ENCODE measurements at regions not wholly inside any gene's neighbourhood (a gene's known extent, or its start where the extent isn't known, plus 50 kb on each side); places are given as distances from the start of the nearest gene placed in this dataset.
"Not testable (repeated sequence)": the region's sequence is repeated elsewhere in the genome, so short reads cannot be mapped to it uniquely, and the experiment has no call there.

- no peak for DNase-seq
These were observed 145.8 kb downstream of the BARX1 start for GRCh38 chr9:93809204-93809940.

DNA sequence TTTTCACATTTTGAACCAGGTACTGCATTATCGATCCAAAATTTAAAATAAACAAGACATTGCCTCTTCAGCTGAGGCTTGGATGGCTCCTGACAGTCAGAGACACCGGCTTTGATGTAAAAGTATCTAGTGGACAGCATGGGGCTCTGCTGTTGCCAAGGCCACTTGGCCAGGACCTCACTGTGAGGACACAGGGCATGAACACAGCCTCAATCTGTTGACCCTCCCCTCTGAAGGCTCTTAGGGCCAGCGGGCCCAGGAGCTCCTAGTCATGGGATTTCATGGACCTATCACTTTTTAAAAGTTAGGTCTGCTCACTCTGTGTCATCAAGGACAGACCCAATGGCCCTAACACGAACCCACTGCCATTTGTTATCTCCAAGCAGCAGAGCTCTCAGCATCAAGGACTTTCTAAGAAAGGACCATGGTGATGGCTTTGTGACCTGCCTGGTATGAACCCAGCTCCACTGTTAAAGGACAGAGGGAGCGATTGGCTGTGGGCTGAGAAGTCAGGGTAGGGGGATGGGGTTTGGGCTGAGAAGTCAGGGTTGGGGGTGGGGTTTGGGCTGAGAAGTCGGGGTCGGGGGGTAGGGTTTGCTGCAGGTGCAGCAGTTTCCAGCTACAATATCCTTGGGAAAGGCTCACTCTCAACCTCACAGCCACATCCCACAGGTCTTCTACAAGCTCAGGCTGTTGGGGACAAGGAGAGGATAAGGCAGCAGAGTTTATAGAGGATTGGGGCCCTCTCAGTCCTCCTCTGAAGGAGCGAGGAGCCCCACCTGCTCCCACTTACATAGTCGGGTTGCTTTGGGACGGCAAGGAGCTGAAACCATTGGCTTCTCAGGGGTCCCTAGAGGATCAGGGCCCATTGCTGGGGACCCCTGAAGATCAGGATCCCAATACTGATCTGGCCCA is 146.8 kb downstream of the BARX1 start:
- DNase-seq: no peak

DNA sequence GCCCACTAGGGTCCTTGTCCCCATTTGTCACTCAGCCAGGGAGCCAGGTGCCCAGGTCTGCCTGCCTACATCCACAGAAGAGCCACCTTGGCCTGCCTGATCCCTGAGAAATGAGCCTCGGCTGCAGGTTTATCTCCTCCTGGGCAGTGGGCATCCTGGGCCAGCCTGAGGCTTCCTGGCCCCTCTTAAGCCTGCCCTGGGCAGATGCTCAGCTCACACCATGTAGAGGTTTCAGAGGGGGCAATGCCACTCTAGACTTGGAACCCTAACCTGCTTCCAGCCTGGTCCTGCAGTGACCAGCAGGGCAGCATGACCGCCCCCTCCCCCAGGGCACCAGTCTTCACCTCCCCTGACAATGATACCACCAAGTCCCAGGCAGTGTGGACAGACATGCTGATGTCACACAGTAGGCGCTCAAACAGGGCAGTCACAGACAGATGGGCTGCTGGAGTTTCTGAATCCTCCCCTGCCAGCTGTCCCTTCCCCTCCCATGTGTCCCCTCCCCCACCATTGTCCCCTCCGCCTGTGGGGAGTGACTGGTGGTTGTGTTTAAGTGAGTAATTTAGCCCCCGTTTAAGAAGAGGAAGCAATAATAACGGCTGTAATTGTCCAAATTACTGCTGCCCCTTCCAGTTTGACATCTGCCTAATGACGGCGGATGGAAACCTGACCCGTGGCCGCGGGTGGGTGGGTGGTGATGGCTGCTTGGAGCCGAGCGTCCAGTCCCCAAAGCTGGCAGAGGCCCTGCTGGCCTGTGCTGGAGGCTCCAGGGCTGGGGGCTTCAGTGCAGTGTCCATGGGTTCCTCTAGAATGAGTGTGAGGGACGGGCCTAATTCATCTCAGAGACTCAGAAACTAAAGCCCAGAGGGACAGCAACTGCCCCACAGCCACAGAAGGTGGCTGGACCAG is 147.7 kb downstream of the BARX1 start:
- DNase-seq: no peak

GRCh38 chr9:93801581-93802284 is 153.4 kb downstream of the BARX1 start:
- no peak for DNase-seq

DNA sequence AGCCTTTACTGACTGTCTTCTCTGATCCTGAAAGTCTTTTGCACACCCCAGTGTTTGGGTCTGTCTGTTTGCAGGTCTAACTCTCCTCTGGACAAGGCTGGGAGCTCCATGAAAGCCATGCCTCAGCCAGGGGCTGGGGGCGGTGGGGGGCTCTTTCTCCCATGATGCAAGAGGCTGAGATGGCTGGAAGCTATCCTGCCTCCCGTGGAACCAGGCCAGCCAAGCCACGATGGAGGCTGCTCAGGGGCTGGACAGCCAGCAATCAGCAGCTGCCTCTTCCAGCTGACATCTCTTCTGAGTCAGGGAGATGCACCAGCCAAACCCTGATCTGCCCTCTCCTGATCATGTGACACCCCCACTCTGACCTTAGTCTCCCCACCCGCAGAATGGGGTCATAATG is 154.0 kb downstream of the BARX1 start:
- no peak for DNase-seq

GRCh38 chr9:93792358-93792757 is 162.8 kb downstream of the BARX1 start:
- DNase-seq: no peak

DNA sequence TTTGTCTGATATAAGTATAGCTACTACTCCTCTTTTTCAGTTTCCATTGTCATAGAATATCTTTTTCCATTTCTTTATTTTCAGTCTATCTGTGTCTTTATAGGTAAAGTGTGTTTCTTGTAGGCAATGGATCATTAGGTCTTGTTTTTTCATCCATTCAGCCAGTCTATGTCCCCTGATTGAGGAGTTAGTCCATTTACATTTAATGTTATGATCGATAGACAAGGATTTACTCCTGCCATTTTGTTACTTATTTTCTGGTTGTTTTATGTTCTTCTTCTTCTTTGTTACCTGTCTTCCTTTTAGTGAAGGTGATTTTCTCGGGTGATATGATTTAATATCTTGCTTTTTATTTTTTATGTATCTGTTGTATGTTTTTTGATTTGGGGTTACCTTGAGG is 169.0 kb downstream of the BARX1 start:
- no peak for DNase-seq

GRCh38 chr9:93776873-93777272 is 178.3 kb downstream of the BARX1 start:
- DNase-seq: no peak

GRCh38 chr9:93776256-93776655 is 178.9 kb downstream of the BARX1 start:
- DNase-seq: no peak

DNA sequence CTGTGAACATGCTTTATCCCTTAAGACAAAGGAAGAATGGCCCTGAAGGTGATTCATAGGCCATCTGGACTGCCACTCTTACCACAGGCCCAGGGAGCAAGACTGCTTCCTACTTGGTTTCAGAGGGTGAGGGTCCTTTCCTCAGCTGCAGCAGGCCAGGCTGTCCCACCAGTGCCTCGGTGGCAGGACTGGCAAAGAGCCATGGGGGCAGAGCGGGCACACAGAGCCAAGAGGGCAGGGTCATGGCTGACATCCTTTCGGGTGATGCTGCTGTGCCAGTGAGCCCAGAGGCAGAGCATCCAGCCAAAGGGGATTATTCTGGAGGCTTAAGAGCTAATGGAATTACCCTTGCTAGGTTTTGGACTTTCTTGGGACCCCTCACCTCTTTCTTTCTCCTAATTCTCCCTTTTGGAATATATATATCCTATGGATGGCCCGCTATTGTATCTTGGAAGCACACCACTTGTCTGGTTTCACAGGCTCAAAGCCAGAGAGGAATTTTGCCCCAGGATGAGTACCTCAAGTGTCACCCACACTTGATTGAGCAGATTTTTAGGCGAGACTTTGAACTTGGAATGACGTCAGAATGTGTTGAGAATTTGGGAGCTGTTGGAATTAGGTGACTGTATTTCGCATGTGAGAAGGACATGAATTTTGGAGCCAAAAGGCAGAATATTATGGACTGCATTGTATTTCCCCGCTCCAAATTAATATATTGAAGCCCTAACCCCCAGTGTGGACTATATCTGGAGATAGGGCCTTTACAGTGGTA is 180.6 kb downstream of the BARX1 start:
- DNase-seq: no peak

DNA sequence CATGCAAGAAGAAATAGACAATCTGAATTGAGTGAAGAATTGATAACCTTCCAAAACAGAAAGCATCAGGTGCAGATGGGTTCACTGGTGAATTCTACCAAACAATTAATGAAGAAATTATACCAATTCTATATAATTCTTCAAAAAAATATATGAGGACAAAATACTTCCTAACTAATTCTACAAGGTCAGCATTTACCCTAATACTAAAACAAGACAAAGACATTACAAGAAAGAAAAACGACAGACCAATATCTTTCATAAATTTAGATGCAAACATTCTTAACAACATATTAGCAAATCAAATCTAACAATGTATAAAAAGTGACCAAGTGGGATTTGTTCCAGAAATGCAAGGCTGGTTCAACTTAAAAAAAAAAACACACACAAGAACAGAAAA is 183.9 kb downstream of the BARX1 start:
- no peak for DNase-seq

DNA sequence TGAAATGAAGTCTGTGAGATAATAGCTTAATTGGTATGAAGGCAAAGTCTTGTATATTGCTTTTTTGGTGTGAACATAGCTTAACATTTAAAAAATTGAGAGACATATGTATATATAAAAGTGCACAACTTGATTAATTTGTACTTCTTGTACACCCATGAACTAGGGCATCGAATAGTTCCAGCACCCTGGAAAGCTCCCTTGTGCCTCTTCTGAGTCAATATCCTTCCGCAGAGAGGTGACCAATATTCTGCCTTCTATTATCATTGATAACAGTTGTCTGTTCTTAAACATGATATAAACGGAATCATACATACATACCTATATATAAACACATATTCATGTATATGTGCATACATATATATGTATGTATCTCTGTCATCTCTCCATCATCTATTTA is 185.4 kb downstream of the PHF2 start:
- no peak for DNase-seq

DNA sequence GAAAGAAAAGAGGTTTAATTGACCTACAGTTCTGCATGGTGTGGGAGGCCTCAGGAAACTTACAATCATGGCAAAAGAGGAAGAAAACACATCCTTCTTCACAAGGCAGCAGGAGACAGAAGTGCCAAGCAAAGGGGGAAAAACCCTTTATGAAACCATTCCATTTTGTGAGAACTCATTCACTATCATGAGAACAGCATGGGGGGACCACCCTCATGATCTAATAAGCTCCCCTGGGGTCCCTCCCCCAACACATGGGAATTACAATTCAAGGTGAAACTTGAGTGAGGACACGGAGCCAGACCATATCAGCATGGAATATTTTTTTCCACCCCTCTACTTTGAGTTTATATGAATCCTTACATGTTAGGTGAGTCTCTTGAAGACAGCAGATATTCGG is 173.7 kb downstream of the PHF2 start:
- no peak for DNase-seq

- not testable (repeated sequence) for DNase-seq
These were observed 172.4 kb downstream of the PHF2 start for GRCh38 chr9:93748827-93749226.

DNA sequence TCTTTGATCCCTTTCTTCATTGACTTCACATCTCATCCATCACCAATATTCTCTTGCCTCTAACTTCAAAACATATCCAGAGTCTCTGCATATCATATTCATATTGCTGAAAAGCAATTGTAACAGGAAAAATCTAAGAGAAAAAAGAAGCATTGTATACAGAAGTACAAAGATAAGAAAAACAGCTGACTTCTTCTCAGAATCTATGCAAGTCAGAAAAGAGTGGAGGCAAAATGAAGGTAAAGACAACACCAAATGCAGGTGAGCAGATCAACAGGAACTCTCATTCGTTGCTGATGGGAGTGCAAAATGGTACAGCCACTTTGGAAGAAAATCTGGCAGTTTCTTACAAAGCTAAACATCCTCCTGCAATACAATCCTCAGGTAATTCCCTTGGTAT is 155.6 kb downstream of the PHF2 start:
- DNase-seq: no peak

GRCh38 chr9:93730648-93731047 is 154.3 kb downstream of the PHF2 start:
- DNase-seq: no peak

DNA sequence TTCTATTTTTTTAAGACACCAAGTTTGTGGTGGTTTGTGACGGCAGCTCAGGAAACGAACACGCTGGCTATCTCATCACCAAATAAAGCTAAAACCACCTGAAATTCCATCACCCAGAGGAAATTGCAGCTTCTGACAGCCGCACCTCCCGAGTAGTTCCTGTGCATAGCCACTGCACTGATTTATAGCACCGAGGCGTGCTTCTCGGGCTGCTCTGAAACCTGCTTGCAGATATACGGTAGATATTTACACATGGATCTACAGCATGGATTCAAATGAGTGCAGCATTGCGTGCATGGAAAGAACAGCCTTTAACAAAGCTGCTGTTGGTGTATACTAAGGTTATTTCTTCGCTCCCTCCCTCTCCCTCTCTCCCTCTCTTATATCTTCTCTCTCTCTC is 153.8 kb downstream of the PHF2 start:
- no peak for DNase-seq
